GM12873 (cell line): ENCODE measurements at regions not wholly inside any gene's neighbourhood (a gene's known extent, or its start where the extent isn't known, plus 50 kb on each side); places are given as distances from the start of the nearest gene placed in this dataset.

ENCODE experiments used
- CTCF ChIP-seq: IDR thresholded peaks from 2 replicates; pipeline ENCODE4 v1.5.1; 2012; ENCODE audit warnings: low read depth, mild to moderate bottlenecking, moderate library complexity, low read length, control low read depth; ENCODE audit not compliant: insufficient read depth; ENCODE audit errors: missing control alignments

DNA sequence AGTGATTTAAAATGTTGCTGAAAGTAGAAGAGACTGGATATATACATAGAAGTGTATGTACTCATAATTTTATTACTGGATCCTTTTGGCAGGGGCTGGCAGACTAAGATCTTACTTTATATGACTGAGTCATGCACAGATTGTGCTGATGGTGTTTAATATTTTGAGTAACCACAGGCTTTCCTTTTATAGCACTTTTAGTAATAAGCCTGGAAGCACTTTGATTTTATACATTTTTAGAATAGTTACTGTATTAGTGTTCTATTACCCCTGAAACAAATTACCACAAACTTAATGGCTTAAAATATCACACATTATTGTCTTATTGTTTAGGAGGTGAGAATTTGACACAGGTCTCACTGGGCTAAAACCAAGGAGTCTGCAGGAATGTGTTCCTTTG, 113.4 kb upstream of the CDH8 start:
- no peak for TF ChIP-seq CTCF

DNA sequence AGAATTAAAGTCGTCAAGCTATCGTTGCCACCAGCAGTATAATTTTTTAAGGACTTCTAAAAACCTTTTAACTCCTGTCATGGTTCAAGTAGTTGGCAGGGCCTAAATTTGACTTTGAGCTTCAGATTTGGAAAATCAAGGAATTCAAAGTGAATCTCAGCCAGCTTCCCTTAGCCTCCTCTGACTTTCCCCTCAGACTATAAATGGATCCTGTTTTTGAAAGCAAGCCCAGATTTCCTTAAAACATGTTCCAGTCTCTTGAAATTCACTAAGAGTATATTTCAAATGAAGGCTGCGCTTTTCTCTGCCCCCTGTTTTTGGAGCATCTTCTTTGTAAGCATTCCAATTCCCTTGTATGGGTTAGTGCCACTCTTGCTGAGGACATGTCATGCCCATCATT, 101.8 kb upstream of the CDH8 start:
- no peak for TF ChIP-seq CTCF

- no peak for TF ChIP-seq CTCF
These were observed 99.7 kb upstream of the CDH8 start for GRCh38 chr16:62135911-62136310.

DNA sequence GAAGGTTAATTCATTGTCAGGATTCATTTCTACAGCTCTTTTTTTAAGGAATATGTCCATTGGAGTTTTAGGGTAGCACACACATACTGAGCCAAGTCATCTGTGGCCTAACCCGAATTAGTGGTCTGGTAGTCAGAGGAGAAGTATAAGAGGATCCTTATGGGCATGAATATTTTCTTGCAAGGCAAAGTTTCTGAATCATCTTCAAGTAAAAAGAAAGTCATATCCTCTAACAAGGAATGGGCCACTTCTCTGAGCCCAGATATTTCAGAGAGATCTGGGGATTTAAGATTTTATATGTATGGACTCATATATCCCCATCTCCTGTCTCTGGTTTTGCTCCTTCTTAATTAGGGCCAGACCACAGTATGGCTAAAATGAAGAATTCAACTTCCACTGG, 99.2 kb upstream of the CDH8 start:
- TF ChIP-seq CTCF: no peak

- TF ChIP-seq CTCF: no peak
These were observed 93.9 kb upstream of the CDH8 start for GRCh38 chr16:62130101-62130500.

- no peak for TF ChIP-seq CTCF
These were observed 69.0 kb upstream of the CDH8 start for GRCh38 chr16:62105244-62105643.

DNA sequence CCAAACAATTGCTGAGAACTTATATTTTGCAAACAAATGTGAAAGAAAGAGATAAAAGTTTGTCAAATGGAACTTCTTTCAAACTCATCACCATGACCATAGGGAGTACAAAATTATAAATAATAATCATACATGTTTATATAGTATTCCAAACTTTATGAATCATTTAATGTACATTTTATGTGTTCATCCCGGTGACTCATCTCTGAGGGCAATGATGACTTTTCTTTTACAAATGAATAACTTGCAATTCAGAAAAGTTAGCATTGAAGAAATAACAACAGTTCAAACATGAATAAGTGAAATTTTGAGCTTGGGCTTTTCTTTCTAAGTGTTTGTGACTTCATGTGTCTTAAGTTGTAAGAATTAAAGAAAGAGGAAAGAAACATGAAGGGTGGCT, 66.3 kb upstream of the CDH8 start:
- TF ChIP-seq CTCF: no peak

- no peak for TF ChIP-seq CTCF
These were observed 64.4 kb upstream of the CDH8 start for GRCh38 chr16:62100651-62101050.
